ENCODE measurements at regions not wholly inside any gene's neighbourhood (a gene's known extent, or its start where the extent isn't known, plus 50 kb on each side); places are given as distances from the start of the nearest gene placed in this dataset.

DNA sequence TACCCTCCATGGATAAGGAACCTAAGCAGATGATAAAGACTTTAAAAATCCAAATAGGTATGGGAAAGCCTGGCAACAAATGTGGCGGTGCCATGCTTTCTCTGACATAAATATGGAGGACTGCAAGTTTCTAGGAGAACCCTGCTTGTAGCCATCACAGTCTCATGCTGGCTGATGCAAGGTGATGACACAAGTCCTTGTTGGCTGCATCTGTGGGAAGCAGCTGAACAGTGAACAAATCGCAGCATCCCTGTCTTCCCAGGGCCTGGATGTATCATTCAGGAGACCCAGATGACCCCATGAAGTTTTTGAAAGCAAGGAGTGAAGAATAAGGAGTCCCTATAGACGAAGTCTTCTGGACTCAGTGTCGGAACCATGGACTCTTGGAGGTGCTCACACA is 234.4 kb upstream of the HS3ST1 start:
- ATAC-seq (no peak), DNase-seq (ENCODE audit: low spot score) (no peak)
- H3K36me3 Mint-ChIP-seq (ENCODE audit: low read depth) = no peaks in the 10 kb centered on the region
- no peak overlapping the region for H3K27ac Mint-ChIP-seq
- TF ChIP-seq, protein P1, sequence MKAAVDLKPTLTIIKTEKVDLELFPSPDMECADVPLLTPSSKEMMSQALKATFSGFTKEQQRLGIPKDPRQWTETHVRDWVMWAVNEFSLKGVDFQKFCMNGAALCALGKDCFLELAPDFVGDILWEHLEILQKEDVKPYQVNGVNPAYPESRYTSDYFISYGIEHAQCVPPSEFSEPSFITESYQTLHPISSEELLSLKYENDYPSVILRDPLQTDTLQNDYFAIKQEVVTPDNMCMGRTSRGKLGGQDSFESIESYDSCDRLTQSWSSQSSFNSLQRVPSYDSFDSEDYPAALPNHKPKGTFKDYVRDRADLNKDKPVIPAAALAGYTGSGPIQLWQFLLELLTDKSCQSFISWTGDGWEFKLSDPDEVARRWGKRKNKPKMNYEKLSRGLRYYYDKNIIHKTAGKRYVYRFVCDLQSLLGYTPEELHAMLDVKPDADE (IDR thresholded peaks at IDR 0.05) = no peak
- TF ChIP-seq EZH2 (IDR thresholded peaks at IDR 0.05; ENCODE audit: low read depth, unreplicated experiment) (no peak), ZNF114 (CRISPR knock-in tag; IDR thresholded peaks at IDR 0.05) (no peak), NANOG (IDR thresholded peaks at IDR 0.05; ENCODE audit: borderline replicate concordance) (no peak), JUNB (IDR thresholded peaks at IDR 0.05; ENCODE audit: unreplicated experiment) (no peak), CREB1 (CRISPR knock-in tag; IDR thresholded peaks at IDR 0.05; ENCODE audit: low read depth) (no peak), STAT1 (IDR thresholded peaks at IDR 0.05; ENCODE audit: unreplicated experiment) (no peak), EZH2phosphoT487 (IDR thresholded peaks at IDR 0.05; ENCODE audit: unreplicated experiment) (no peak), POLR2AphosphoS5 (IDR thresholded peaks at IDR 0.05; ENCODE audit: low read depth) (no peak), ZNF331 (CRISPR knock-in tag; IDR thresholded peaks at IDR 0.05; ENCODE audit: low read depth) (no peak)
- TF ChIP-seq, protein P2, sequence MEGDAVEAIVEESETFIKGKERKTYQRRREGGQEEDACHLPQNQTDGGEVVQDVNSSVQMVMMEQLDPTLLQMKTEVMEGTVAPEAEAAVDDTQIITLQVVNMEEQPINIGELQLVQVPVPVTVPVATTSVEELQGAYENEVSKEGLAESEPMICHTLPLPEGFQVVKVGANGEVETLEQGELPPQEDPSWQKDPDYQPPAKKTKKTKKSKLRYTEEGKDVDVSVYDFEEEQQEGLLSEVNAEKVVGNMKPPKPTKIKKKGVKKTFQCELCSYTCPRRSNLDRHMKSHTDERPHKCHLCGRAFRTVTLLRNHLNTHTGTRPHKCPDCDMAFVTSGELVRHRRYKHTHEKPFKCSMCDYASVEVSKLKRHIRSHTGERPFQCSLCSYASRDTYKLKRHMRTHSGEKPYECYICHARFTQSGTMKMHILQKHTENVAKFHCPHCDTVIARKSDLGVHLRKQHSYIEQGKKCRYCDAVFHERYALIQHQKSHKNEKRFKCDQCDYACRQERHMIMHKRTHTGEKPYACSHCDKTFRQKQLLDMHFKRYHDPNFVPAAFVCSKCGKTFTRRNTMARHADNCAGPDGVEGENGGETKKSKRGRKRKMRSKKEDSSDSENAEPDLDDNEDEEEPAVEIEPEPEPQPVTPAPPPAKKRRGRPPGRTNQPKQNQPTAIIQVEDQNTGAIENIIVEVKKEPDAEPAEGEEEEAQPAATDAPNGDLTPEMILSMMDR (conservative IDR thresholded peaks at IDR 0.05; ENCODE audit: low read depth in 2 of 2) = no peak
- TF ChIP-seq, protein P3, sequence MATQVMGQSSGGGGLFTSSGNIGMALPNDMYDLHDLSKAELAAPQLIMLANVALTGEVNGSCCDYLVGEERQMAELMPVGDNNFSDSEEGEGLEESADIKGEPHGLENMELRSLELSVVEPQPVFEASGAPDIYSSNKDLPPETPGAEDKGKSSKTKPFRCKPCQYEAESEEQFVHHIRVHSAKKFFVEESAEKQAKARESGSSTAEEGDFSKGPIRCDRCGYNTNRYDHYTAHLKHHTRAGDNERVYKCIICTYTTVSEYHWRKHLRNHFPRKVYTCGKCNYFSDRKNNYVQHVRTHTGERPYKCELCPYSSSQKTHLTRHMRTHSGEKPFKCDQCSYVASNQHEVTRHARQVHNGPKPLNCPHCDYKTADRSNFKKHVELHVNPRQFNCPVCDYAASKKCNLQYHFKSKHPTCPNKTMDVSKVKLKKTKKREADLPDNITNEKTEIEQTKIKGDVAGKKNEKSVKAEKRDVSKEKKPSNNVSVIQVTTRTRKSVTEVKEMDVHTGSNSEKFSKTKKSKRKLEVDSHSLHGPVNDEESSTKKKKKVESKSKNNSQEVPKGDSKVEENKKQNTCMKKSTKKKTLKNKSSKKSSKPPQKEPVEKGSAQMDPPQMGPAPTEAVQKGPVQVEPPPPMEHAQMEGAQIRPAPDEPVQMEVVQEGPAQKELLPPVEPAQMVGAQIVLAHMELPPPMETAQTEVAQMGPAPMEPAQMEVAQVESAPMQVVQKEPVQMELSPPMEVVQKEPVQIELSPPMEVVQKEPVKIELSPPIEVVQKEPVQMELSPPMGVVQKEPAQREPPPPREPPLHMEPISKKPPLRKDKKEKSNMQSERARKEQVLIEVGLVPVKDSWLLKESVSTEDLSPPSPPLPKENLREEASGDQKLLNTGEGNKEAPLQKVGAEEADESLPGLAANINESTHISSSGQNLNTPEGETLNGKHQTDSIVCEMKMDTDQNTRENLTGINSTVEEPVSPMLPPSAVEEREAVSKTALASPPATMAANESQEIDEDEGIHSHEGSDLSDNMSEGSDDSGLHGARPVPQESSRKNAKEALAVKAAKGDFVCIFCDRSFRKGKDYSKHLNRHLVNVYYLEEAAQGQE (IDR thresholded peaks at IDR 0.05; ENCODE audit: unreplicated experiment) = no peak
- TF ChIP-seq, protein P4, sequence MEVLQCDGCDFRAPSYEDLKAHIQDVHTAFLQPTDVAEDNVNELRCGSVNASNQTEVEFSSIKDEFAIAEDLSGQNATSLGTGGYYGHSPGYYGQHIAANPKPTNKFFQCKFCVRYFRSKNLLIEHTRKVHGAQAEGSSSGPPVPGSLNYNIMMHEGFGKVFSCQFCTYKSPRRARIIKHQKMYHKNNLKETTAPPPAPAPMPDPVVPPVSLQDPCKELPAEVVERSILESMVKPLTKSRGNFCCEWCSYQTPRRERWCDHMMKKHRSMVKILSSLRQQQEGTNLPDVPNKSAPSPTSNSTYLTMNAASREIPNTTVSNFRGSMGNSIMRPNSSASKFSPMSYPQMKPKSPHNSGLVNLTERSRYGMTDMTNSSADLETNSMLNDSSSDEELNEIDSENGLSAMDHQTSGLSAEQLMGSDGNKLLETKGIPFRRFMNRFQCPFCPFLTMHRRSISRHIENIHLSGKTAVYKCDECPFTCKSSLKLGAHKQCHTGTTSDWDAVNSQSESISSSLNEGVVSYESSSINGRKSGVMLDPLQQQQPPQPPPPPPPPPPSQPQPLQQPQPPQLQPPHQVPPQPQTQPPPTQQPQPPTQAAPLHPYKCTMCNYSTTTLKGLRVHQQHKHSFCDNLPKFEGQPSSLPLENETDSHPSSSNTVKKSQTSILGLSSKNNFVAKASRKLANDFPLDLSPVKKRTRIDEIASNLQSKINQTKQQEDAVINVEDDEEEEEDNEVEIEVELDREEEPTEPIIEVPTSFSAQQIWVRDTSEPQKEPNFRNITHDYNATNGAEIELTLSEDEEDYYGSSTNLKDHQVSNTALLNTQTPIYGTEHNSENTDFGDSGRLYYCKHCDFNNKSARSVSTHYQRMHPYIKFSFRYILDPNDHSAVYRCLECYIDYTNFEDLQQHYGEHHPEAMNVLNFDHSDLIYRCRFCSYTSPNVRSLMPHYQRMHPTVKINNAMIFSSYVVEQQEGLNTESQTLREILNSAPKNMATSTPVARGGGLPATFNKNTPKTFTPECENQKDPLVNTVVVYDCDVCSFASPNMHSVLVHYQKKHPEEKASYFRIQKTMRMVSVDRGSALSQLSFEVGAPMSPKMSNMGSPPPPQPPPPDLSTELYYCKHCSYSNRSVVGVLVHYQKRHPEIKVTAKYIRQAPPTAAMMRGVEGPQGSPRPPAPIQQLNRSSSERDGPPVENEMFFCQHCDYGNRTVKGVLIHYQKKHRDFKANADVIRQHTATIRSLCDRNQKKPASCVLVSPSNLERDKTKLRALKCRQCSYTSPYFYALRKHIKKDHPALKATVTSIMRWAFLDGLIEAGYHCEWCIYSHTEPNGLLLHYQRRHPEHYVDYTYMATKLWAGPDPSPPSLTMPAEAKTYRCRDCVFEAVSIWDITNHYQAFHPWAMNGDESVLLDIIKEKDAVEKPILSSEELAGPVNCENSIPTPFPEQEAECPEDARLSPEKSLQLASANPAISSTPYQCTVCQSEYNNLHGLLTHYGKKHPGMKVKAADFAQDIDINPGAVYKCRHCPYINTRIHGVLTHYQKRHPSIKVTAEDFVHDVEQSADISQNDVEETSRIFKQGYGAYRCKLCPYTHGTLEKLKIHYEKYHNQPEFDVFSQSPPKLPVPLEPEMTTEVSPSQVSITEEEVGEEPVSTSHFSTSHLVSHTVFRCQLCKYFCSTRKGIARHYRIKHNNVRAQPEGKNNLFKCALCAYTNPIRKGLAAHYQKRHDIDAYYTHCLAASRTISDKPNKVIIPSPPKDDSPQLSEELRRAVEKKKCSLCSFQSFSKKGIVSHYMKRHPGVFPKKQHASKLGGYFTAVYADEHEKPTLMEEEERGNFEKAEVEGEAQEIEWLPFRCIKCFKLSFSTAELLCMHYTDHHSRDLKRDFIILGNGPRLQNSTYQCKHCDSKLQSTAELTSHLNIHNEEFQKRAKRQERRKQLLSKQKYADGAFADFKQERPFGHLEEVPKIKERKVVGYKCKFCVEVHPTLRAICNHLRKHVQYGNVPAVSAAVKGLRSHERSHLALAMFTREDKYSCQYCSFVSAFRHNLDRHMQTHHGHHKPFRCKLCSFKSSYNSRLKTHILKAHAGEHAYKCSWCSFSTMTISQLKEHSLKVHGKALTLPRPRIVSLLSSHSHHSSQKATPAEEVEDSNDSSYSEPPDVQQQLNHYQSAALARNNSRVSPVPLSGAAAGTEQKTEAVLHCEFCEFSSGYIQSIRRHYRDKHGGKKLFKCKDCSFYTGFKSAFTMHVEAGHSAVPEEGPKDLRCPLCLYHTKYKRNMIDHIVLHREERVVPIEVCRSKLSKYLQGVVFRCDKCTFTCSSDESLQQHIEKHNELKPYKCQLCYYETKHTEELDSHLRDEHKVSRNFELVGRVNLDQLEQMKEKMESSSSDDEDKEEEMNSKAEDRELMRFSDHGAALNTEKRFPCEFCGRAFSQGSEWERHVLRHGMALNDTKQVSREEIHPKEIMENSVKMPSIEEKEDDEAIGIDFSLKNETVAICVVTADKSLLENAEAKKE (CRISPR knock-in tag; IDR thresholded peaks at IDR 0.05) = no peak
- no peaks in the 10 kb centered on the region for H3K4me1 ChIP-seq (ENCODE audit: insufficient read depth)
- H3K9me2 ChIP-seq (ENCODE audit: insufficient read depth) = peaks cover 4% of the 10 kb centered on the region; the same call in 1 of the 2 replicates
- no peaks in the 10 kb centered on the region for H3F3A ChIP-seq (replicated peaks; ENCODE audit: low read depth)
- H3K4me1 Mint-ChIP-seq = no peaks in the 10 kb centered on the region
- H3K27me3 Mint-ChIP-seq (ENCODE audit: insufficient read depth, low read depth, poor library complexity) = no peaks in the 10 kb centered on the region
- H3K79me2 ChIP-seq (replicated peaks; ENCODE audit: insufficient read depth) = no peaks in the 10 kb centered on the region
- H2AFZ ChIP-seq = no peak overlapping the region
- no peaks in the 10 kb centered on the region for H3K36me3 ChIP-seq (ENCODE audit: insufficient read depth)
- no peak overlapping the region for H3K4me3 Mint-ChIP-seq
- H3K27ac ChIP-seq (ENCODE audit: low read depth) = no peak overlapping the region
- H3K4me3 ChIP-seq = no peak overlapping the region
- H3K4me2 ChIP-seq = no peak overlapping the region
- no peaks in the 10 kb centered on the region for H3K9me3 Mint-ChIP-seq
- no peaks in the 10 kb centered on the region for H4K20me1 ChIP-seq (replicated peaks; ENCODE audit: insufficient read depth)
- H3K27me3 ChIP-seq (ENCODE audit: insufficient read depth) = no peaks in the 10 kb centered on the region
